ENCODE measurements at regions not wholly inside any gene's neighbourhood (a gene's known extent, or its start where the extent isn't known, plus 50 kb on each side); places are given as distances from the start of the nearest gene placed in this dataset.

- TF ChIP-seq, protein P1, sequence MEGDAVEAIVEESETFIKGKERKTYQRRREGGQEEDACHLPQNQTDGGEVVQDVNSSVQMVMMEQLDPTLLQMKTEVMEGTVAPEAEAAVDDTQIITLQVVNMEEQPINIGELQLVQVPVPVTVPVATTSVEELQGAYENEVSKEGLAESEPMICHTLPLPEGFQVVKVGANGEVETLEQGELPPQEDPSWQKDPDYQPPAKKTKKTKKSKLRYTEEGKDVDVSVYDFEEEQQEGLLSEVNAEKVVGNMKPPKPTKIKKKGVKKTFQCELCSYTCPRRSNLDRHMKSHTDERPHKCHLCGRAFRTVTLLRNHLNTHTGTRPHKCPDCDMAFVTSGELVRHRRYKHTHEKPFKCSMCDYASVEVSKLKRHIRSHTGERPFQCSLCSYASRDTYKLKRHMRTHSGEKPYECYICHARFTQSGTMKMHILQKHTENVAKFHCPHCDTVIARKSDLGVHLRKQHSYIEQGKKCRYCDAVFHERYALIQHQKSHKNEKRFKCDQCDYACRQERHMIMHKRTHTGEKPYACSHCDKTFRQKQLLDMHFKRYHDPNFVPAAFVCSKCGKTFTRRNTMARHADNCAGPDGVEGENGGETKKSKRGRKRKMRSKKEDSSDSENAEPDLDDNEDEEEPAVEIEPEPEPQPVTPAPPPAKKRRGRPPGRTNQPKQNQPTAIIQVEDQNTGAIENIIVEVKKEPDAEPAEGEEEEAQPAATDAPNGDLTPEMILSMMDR (conservative IDR thresholded peaks at IDR 0.05) = no peak
- Mint-ChIP-seq H3K4me3 (no peak overlapping the region), H3K27me3 (ENCODE audit: low read depth) (no peaks in the 10 kb centered on the region), H3K4me1 (no peaks in the 10 kb centered on the region), H3K9me3 (no peaks in the 10 kb centered on the region), H3K36me3 (ENCODE audit: low read depth) (no peaks in the 10 kb centered on the region), H3K27ac (ENCODE audit: unreplicated experiment) (no peak overlapping the region)
- DNase-seq (ENCODE audit: low read depth, low spot score) = no peak
Measured at GRCh38 chr13:55062662-55063061, 2034.0 kb downstream of the OLFM4 start.

- no peak overlapping the region for H3K27ac Mint-ChIP-seq (ENCODE audit: unreplicated experiment)
- no peaks in the 10 kb centered on the region for H3K27me3 Mint-ChIP-seq (ENCODE audit: low read depth)
- H3K4me3 Mint-ChIP-seq = no peak overlapping the region
- no peak for DNase-seq (ENCODE audit: low read depth, low spot score)
- H3K9me3 Mint-ChIP-seq = peaks cover 3% of the 10 kb centered on the region
- no peaks in the 10 kb centered on the region for H3K4me1 Mint-ChIP-seq
- TF ChIP-seq, protein P1 (conservative IDR thresholded peaks at IDR 0.05) = no peak
- no peaks in the 10 kb centered on the region for H3K36me3 Mint-ChIP-seq (ENCODE audit: low read depth)
Measured at GRCh38 chr13:55067946-55068345, 2039.3 kb downstream of the OLFM4 start.

- Mint-ChIP-seq H3K36me3 (ENCODE audit: low read depth) (no peaks in the 10 kb centered on the region), H3K4me1 (no peaks in the 10 kb centered on the region)
Measured at GRCh38 chr13:55069746-55070145, 2041.1 kb downstream of the OLFM4 start.

DNA sequence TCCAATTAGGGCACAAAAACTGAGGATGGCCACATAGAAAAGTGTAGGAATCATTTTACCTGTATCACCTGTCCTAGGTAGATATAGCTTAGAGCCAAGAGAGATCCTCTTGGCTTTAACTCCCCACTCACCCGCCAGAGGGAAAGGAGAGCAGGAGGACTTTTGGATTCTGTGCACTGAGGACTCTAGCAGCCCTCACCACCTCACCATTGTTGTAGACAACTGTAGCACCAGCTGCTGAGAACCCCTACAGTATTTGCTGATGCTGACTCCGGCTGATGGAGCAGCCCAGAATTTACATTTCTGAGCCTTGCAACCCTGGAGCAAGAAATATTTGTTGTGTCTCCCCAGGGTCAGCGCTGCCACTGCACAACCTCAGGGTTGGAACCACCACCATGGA, 2044.4 kb downstream of the OLFM4 start:
- H3K4me3 Mint-ChIP-seq = no peak overlapping the region
- no peaks in the 10 kb centered on the region for H3K36me3 Mint-ChIP-seq (ENCODE audit: low read depth)
- H3K27ac Mint-ChIP-seq (ENCODE audit: unreplicated experiment) = no peak overlapping the region
- no peak for DNase-seq (ENCODE audit: low read depth, low spot score)
- no peaks in the 10 kb centered on the region for H3K27me3 Mint-ChIP-seq (ENCODE audit: low read depth)
- TF ChIP-seq, protein P1 (conservative IDR thresholded peaks at IDR 0.05) = no peak
- H3K4me1 Mint-ChIP-seq = no peaks in the 10 kb centered on the region
- H3K9me3 Mint-ChIP-seq = peaks cover 3% of the 10 kb centered on the region

More at GRCh38 chr13:55069746-55070145, 2041.1 kb downstream of the OLFM4 start:
- H3K9me3 Mint-ChIP-seq = peaks cover 3% of the 10 kb centered on the region
- no peaks in the 10 kb centered on the region for H3K27me3 Mint-ChIP-seq (ENCODE audit: low read depth)
- no peak overlapping the region for H3K4me3 Mint-ChIP-seq
- no peak for DNase-seq (ENCODE audit: low read depth, low spot score)
- TF ChIP-seq, protein P1 (conservative IDR thresholded peaks at IDR 0.05) = no peak
- H3K27ac Mint-ChIP-seq (ENCODE audit: unreplicated experiment) = no peak overlapping the region

- Mint-ChIP-seq H3K27ac (ENCODE audit: unreplicated experiment) (no peak overlapping the region), H3K27me3 (ENCODE audit: low read depth) (no peaks in the 10 kb centered on the region), H3K4me1 (no peaks in the 10 kb centered on the region), H3K9me3 (peaks cover 4% of the 10 kb centered on the region), H3K36me3 (ENCODE audit: low read depth) (no peaks in the 10 kb centered on the region), H3K4me3 (no peak overlapping the region)
- no peak for DNase-seq (ENCODE audit: low read depth, low spot score)
- TF ChIP-seq, protein P1 (conservative IDR thresholded peaks at IDR 0.05) = no peak
Measured at GRCh38 chr13:55084630-55085029, 2056.0 kb downstream of the OLFM4 start.

DNA sequence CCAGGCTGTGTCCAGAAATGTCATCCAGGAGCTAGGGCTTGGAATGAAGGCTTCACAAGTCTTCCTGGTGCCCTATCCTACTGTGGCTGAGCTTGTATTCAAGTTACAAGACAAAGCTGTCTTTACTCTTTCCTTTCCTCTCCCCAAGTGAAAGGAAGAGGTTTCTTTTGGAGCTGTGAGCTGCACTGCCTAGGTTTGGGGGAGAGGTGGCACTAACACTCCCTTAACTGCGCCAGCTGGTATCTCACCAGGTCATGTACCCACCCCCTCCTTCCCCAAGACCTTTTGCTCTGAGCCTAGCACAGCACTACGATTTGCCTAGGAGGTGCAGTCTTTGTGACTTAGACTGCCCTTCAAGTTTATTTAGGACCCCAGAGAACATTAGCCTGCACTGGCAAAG, 2053.6 kb upstream of the PRR20A start:
- no peak for DNase-seq (ENCODE audit: low read depth, low spot score)
- Mint-ChIP-seq H3K4me3 (no peak overlapping the region), H3K9me3 (peaks cover 4% of the 10 kb centered on the region), H3K36me3 (ENCODE audit: low read depth) (no peaks in the 10 kb centered on the region), H3K27ac (ENCODE audit: unreplicated experiment) (no peak overlapping the region), H3K4me1 (no peaks in the 10 kb centered on the region), H3K27me3 (ENCODE audit: low read depth) (no peaks in the 10 kb centered on the region)
- TF ChIP-seq, protein P1 (conservative IDR thresholded peaks at IDR 0.05) = no peak

Data from neural crest cell (in vitro differentiated cells).